ENCODE measurements at regions not wholly inside any gene's neighbourhood (a gene's known extent, or its start where the extent isn't known, plus 50 kb on each side); places are given as distances from the start of the nearest gene placed in this dataset.

DNA sequence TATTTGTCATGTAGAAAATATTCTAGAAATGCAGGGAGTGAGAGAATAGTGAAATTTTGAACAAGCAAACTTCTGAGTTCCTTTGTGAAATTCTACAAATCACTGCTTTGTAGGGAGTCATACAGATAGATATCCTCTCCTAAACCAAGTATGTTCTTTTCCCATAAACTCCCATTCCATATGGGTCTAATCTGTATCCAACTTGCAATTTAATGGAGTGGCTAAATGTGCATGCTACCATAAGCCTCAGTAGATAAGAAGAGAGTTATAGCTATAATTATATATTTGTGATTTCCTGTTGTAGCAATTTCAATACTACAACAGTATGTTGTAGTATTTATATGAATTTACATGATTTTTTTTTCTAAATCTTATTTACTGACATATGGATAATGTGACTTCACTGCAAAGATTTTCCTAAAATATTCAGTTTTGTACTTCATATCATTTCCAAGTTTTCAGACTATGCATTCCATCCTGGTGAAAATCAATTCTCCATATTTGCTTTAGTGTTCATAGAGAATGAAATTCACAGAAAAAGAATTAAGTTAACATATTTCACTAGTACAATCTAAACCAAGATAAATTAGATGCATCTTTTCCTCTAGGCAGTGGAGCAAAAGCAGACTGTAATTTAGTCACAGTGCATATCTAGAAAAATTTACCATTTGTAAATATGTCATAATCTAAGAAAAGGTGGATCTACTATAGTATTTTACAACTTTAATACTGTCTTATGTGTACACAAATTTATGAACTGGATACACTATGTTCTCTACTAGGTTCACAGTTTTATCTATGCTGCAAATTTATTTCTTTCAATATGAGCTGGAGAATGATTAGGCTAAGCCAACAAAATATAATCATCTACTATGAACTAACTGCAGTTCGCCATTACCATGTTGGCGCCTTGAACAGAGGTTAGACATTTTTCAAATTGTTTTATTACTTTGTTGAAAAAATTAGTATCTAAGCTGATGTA is 372.9 kb upstream of the NDST3 start:
- Histone ChIP-seq H3K36me3 (ENCODE audit: control insufficient read depth, insufficient read depth, low read length) (no peaks in the 10 kb centered on the region), H3K4me3 (ENCODE audit: low read depth, low read length) (no peak overlapping the region), H3K27me3 (ENCODE audit: control insufficient read depth, insufficient read depth, low read length) (no peaks in the 10 kb centered on the region)
- DNase-seq (ENCODE audit: low read depth) (no peak), FAIRE-seq (no peak)
- TF ChIP-seq, protein P1, sequence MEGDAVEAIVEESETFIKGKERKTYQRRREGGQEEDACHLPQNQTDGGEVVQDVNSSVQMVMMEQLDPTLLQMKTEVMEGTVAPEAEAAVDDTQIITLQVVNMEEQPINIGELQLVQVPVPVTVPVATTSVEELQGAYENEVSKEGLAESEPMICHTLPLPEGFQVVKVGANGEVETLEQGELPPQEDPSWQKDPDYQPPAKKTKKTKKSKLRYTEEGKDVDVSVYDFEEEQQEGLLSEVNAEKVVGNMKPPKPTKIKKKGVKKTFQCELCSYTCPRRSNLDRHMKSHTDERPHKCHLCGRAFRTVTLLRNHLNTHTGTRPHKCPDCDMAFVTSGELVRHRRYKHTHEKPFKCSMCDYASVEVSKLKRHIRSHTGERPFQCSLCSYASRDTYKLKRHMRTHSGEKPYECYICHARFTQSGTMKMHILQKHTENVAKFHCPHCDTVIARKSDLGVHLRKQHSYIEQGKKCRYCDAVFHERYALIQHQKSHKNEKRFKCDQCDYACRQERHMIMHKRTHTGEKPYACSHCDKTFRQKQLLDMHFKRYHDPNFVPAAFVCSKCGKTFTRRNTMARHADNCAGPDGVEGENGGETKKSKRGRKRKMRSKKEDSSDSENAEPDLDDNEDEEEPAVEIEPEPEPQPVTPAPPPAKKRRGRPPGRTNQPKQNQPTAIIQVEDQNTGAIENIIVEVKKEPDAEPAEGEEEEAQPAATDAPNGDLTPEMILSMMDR (IDR thresholded peaks at IDR 0.05; ENCODE audit: insufficient read depth, low read length, severe bottlenecking): no peak

DNA sequence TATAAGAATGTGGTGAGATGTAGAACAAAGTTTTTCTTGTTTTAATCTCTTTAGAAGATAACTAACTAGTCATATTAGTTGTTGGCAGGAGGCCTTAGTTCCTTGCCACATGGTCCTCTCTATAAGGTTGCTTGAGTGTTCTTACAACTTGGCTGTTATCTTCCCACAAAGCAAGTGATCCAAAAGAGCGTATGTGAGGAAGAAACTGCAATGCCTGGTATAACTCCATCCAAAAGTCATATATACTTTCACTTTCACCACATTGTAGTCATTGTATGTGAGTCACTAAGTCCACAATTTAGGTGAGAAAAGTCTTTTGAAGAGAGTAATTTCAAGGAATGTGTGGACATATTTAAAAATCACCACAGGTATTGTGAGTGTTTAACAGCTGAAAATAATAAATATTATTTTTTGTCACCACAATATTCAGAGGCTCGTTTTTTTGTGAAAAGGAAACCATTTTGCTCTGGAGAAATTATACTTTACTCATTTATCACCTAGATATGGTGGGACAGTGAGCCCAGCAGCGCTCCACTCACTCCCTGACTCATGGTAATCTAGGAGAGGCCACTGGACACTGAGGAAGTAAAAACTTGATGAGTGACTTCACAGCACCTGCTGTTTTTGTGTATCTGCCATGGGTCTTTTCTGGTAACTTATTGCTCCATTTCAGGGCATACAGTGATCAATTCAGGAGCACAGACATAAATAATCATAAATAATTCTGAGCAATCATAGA is 369.4 kb upstream of the NDST3 start:
- no peak overlapping the region for H3K4me3 ChIP-seq (ENCODE audit: low read depth, low read length)
- no peaks in the 10 kb centered on the region for H3K36me3 ChIP-seq (ENCODE audit: control insufficient read depth, insufficient read depth, low read length)
- no peaks in the 10 kb centered on the region for H3K27me3 ChIP-seq (ENCODE audit: control insufficient read depth, insufficient read depth, low read length)
- DNase-seq (ENCODE audit: low read depth) (no peak), FAIRE-seq (no peak)
- TF ChIP-seq, protein P1 (IDR thresholded peaks at IDR 0.05; ENCODE audit: insufficient read depth, low read length, severe bottlenecking): no peak

DNA sequence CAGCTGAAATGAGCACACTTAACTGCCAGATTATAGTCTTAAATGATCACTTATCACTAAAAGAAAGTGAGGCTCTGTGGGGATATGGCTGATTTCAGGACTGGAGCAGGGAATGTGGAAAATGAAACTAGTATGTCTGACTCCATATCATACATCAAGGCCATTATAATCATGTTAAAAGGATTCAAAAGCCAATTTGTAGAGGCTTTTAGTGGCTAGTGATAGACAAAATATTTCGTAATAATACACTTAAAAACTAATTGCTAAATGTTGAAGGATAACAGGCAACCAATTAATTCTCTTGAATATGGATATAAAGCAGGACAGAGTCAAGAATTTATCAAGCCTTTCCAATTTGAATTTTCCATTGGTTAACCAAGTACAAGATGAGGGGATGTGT is 358.1 kb upstream of the NDST3 start:
- H3K36me3 ChIP-seq (ENCODE audit: control insufficient read depth, insufficient read depth, low read length): no peaks in the 10 kb centered on the region
- no peak for FAIRE-seq
- no peaks in the 10 kb centered on the region for H3K27me3 ChIP-seq (ENCODE audit: control insufficient read depth, insufficient read depth, low read length)
- TF ChIP-seq, protein P1 (IDR thresholded peaks at IDR 0.05; ENCODE audit: insufficient read depth, low read length, severe bottlenecking): no peak
- DNase-seq (ENCODE audit: low read depth): no peak
- H3K4me3 ChIP-seq (ENCODE audit: low read depth, low read length): no peak overlapping the region

DNA sequence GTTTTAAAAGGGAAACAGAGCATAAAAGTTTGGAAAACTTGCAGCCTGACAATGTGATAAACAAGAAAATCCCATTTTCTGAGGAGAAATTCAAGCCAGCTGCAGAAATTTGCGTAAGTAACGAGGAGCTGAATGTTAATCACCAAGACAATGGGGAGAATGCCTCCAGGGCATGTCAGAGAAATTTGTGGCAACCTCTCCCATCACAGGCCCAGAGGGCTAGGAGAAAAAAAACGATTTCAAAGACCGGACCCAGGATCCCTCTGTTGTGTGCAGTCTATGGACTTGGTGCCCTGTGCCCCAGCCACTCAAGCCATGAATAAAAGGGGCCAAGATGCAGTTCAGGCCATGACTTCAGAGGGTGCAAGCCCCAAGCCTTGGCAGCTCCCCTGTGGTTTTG is 355.4 kb upstream of the NDST3 start:
- no peaks in the 10 kb centered on the region for H3K27me3 ChIP-seq (ENCODE audit: control insufficient read depth, insufficient read depth, low read length)
- DNase-seq (ENCODE audit: low read depth): no peak
- FAIRE-seq: no peak
- no peaks in the 10 kb centered on the region for H3K36me3 ChIP-seq (ENCODE audit: control insufficient read depth, insufficient read depth, low read length)
- no peak overlapping the region for H3K4me3 ChIP-seq (ENCODE audit: low read depth, low read length)
- TF ChIP-seq, protein P1 (IDR thresholded peaks at IDR 0.05; ENCODE audit: insufficient read depth, low read length, severe bottlenecking): no peak

DNA sequence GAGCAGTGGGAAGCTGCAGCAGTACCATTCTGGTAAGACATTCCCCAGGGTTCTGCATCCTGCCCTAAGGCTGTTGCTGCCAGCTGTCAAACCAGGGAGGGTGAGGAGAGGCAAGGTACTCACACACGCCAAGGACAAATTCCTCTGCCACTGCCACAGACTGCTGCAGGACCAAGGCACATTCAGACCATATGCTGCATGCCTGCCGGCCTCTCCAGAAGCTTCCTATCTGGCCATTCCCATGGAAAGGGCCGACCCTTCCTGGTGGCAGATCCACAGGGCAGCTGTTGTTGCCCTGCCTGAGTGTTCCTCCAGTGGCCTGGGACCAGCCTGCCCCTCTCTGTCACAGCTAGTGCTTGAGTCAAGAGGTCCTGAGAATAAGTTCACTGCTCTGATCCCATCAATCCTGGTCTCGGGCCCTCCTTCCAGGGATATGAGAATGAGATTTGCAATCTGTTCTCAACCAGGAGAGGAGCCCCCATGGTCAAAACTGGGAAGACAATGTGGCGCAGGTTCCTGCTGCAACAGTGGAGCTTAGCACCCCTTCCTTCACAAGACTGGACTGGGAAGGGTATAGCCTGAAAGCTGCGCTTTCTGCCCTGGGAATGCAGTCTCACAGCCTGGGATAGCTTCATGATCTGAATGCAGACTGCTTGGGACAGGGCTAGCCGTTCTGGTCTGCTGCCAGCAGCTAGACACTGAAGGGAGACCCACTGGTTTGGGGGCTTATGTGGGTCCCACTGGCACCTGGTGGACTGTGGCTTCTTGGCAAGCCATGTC is 342.5 kb upstream of the NDST3 start:
- FAIRE-seq: no peak
- Histone ChIP-seq H3K4me3 (ENCODE audit: low read depth, low read length) (no peak overlapping the region), H3K36me3 (ENCODE audit: control insufficient read depth, insufficient read depth, low read length) (no peaks in the 10 kb centered on the region), H3K27me3 (ENCODE audit: control insufficient read depth, insufficient read depth, low read length) (no peaks in the 10 kb centered on the region)
- no peak for DNase-seq (ENCODE audit: low read depth)
- TF ChIP-seq, protein P1 (IDR thresholded peaks at IDR 0.05; ENCODE audit: insufficient read depth, low read length, severe bottlenecking): no peak

Measured in bronchial epithelial cell (primary cell).